SK-N-SH treated with all-trans-retinoic acid at 6 μM for 48 hours (cell line): ENCODE measurements at regions not wholly inside any gene's neighbourhood (a gene's known extent, or its start where the extent isn't known, plus 50 kb on each side); places are given as distances from the start of the nearest gene placed in this dataset.

Source experiments
- ATAC-seq: fragments of 200-7000 bp; cut with Tn5 transposase; 3 replicates; pipeline ENCODE4 v1.9.1; 2020; ENCODE audit warnings: mild to moderate bottlenecking, moderate library complexity
- ARNTL ChIP-seq: fragments of 450-650 bp; formaldehyde crosslinking; IDR thresholded peaks from 2 replicates; pipeline ENCODE4 v1.5.0; 2020; ENCODE audit warnings: low read depth, mild to moderate bottlenecking, moderate library complexity, borderline replicate concordance
- BACH2 ChIP-seq: fragments of 250-450 bp; sonication (Bioruptor Pico); IDR thresholded peaks from 2 replicates; pipeline ENCODE4 v1.9.0; 2021; ENCODE audit warnings: mild to moderate bottlenecking, borderline replicate concordance
- CSDC2 ChIP-seq: fragments of 250-450 bp; sonication (Bioruptor Pico); IDR thresholded peaks from 2 replicates; pipeline ENCODE4 v1.5.0; 2020; ENCODE audit warnings: mild to moderate bottlenecking, moderate library complexity
- CSRNP3 ChIP-seq: fragments of 250-450 bp; sonication (Bioruptor Pico); IDR thresholded peaks from 2 replicates; pipeline ENCODE4 v1.5.1; 2021; ENCODE audit warnings: mild to moderate bottlenecking, moderate library complexity
- ESRRG ChIP-seq: fragments of 250-450 bp; sonication (Bioruptor Pico); IDR thresholded peaks from 2 replicates; pipeline ENCODE4 v1.6.1; 2021; ENCODE audit warnings: mild to moderate bottlenecking
- GLIS3 ChIP-seq: fragments of 250-450 bp; sonication (Bioruptor Pico); IDR thresholded peaks from 2 replicates; pipeline ENCODE4 v1.5.0; 2020; ENCODE audit warnings: mild to moderate bottlenecking, moderate library complexity
- ISL1 ChIP-seq: fragments of 250-450 bp; sonication (Bioruptor Pico); IDR thresholded peaks from 2 replicates; pipeline ENCODE4 v2.1.2; 2022; ENCODE audit warnings: mild to moderate bottlenecking, moderate library complexity
- OSR1 ChIP-seq: fragments of 250-450 bp; sonication (Bioruptor Pico); IDR thresholded peaks from 2 replicates; pipeline ENCODE4 v1.8.0; 2022; ENCODE audit warnings: moderate library complexity, mild to moderate bottlenecking, inconsistent platforms
- PATZ1 ChIP-seq: fragments of 250-450 bp; sonication (Bioruptor Pico); IDR thresholded peaks from 2 replicates; pipeline ENCODE4 v1.8.0; 2020; ENCODE audit warnings: mild to moderate bottlenecking, moderate library complexity, borderline replicate concordance
- POU6F1 ChIP-seq: fragments of 250-450 bp; sonication (Bioruptor Pico); IDR thresholded peaks from 2 replicates; pipeline ENCODE4 v1.8.0; 2021; ENCODE audit warnings: low read depth, mild to moderate bottlenecking, moderate library complexity, borderline replicate concordance
- PPARA ChIP-seq: fragments of 250-450 bp; sonication (Bioruptor Pico); IDR thresholded peaks from 2 replicates; pipeline ENCODE4 v1.5.0; 2020; ENCODE audit warnings: mild to moderate bottlenecking, borderline replicate concordance
- RARB ChIP-seq: fragments of 250-450 bp; sonication (Bioruptor Pico); IDR thresholded peaks from 2 replicates; pipeline ENCODE4 v1.8.0; 2021; ENCODE audit warnings: mild to moderate bottlenecking, moderate library complexity
- SNAI2 ChIP-seq: fragments of 250-450 bp; sonication (Bioruptor Pico); IDR thresholded peaks from 2 replicates; pipeline ENCODE4 v1.5.0; 2020; ENCODE audit warnings: mild to moderate bottlenecking, moderate library complexity
- TCF4 ChIP-seq: fragments of 250-450 bp; sonication (Bioruptor Pico); IDR thresholded peaks from 2 replicates; pipeline ENCODE4 v1.8.0; 2021; ENCODE audit warnings: mild to moderate bottlenecking, moderate library complexity, borderline replicate concordance
- TOX ChIP-seq: fragments of 250-450 bp; sonication (Bioruptor Pico); IDR thresholded peaks from 2 replicates; pipeline ENCODE4 v1.8.0; 2021; ENCODE audit warnings: mild to moderate bottlenecking, moderate library complexity, borderline replicate concordance
- TSHZ2 ChIP-seq: fragments of 250-450 bp; sonication (Bioruptor Pico); IDR thresholded peaks from 2 replicates; pipeline ENCODE4 v1.5.0; 2020; ENCODE audit warnings: mild to moderate bottlenecking, moderate library complexity
- ZC3H10 ChIP-seq: fragments of 250-450 bp; sonication (Bioruptor Pico); IDR thresholded peaks from 2 replicates; pipeline ENCODE4 v1.5.1; 2021; ENCODE audit warnings: mild to moderate bottlenecking, moderate library complexity
- ZFP3 ChIP-seq: fragments of 250-450 bp; sonication (Bioruptor Pico); IDR thresholded peaks from 2 replicates; pipeline ENCODE4 v1.5.0; 2020; ENCODE audit warnings: mild to moderate bottlenecking, moderate library complexity
- ZFP30 ChIP-seq: fragments of 450-650 bp; formaldehyde crosslinking; IDR thresholded peaks from 2 replicates; pipeline ENCODE4 v1.5.0; 2022; ENCODE audit warnings: mild to moderate bottlenecking, moderate library complexity
- ZNF565 ChIP-seq: fragments of 450-650 bp; formaldehyde crosslinking; conservative IDR thresholded peaks from 2 replicates; pipeline ENCODE4 v1.5.0; 2020; ENCODE audit warnings: low read depth, mild to moderate bottlenecking, moderate library complexity
- ZNF70 ChIP-seq: fragments of 450-650 bp; formaldehyde crosslinking; IDR thresholded peaks from 2 replicates; pipeline ENCODE4 v1.5.0; 2020; ENCODE audit warnings: mild to moderate bottlenecking, moderate library complexity
- ZNF8 ChIP-seq: fragments of 450-650 bp; formaldehyde crosslinking; IDR thresholded peaks from 2 replicates; pipeline ENCODE4 v1.5.0; 2020; ENCODE audit warnings: mild to moderate bottlenecking, moderate library complexity

GRCh38 chr2:222357930-222358329 is 59.1 kb upstream of the PAX3 start:
- TF ChIP-seq GLIS3 (CRISPR knock-in tag) (no peak), ZC3H10 (CRISPR knock-in tag) (no peak), ISL1 (CRISPR knock-in tag) (peak; percentile 92), ZFP30 (no peak), TCF4 (CRISPR knock-in tag) (0 out of 2 replicates have a peak, but pooled peaks have one; percentile 41)
- ATAC-seq: no peak

GRCh38 chr2:222358876-222359275 is 60.1 kb upstream of the PAX3 start:
- TF ChIP-seq TCF4 (CRISPR knock-in tag): no peak
- no peak for TF ChIP-seq SNAI2
- no peak for TF ChIP-seq BACH2
- TF ChIP-seq ARNTL (CRISPR knock-in tag): no peak
- TF ChIP-seq TOX (CRISPR knock-in tag): no peak
- TF ChIP-seq ZFP30: no peak
- TF ChIP-seq ZC3H10 (CRISPR knock-in tag): no peak
- no peak for TF ChIP-seq TSHZ2 (CRISPR knock-in tag)
- no peak for TF ChIP-seq ZNF565 (CRISPR knock-in tag)
- no peak for TF ChIP-seq CSRNP3
- TF ChIP-seq PPARA (CRISPR knock-in tag): no peak
- no peak for TF ChIP-seq ISL1 (CRISPR knock-in tag)
- TF ChIP-seq ZNF70 (CRISPR knock-in tag): no peak
- ATAC-seq: no peak

GRCh38 chr2:222360146-222360545 is 61.3 kb upstream of the PAX3 start:
- ATAC-seq: no peak

More at GRCh38 chr2:222360146-222360545, 61.3 kb upstream of the PAX3 start:
- no peak for TF ChIP-seq PATZ1 (CRISPR knock-in tag)
- TF ChIP-seq TOX (CRISPR knock-in tag): no peak
- TF ChIP-seq TSHZ2 (CRISPR knock-in tag): no peak
- no peak for TF ChIP-seq TCF4 (CRISPR knock-in tag)
- no peak for TF ChIP-seq CSRNP3
- TF ChIP-seq OSR1 (CRISPR knock-in tag): no peak
- TF ChIP-seq ZNF565 (CRISPR knock-in tag): no peak
- TF ChIP-seq POU6F1 (CRISPR knock-in tag): no peak
- TF ChIP-seq CSDC2 (CRISPR knock-in tag): no peak
- no peak for TF ChIP-seq RARB (CRISPR knock-in tag)
- TF ChIP-seq GLIS3 (CRISPR knock-in tag): no peak
- TF ChIP-seq ZFP30: no peak
- TF ChIP-seq ZC3H10 (CRISPR knock-in tag): no peak
- no peak for TF ChIP-seq ZFP3
- TF ChIP-seq ESRRG: no peak
- no peak for TF ChIP-seq ARNTL (CRISPR knock-in tag)
- no peak for TF ChIP-seq ZNF8
- TF ChIP-seq PPARA (CRISPR knock-in tag): no peak
- TF ChIP-seq BACH2: no peak
